ENCODE measurements at regions not wholly inside any gene's neighbourhood (a gene's known extent, or its start where the extent isn't known, plus 50 kb on each side); places are given as distances from the start of the nearest gene placed in this dataset.

GRCh38 chr5:142387024-142387682 is 62.3 kb upstream of the SPRY4 start:
- no peak overlapping the region for H3K4me3 ChIP-seq (ENCODE audit: low read depth, low read length)
- DNase-seq (ENCODE audit: low read depth): no peak
- TF ChIP-seq CTCF (IDR thresholded peaks at IDR 0.05; ENCODE audit: low read depth, low read length, missing control alignments): no peak

- no peak for TF ChIP-seq CTCF (IDR thresholded peaks at IDR 0.05; ENCODE audit: low read depth, low read length, missing control alignments)
- no peak for DNase-seq (ENCODE audit: low read depth)
- H3K4me3 ChIP-seq (ENCODE audit: low read depth, low read length): no peak overlapping the region
Measured at GRCh38 chr5:142386137-142387023, 61.6 kb upstream of the SPRY4 start.

- no peak for TF ChIP-seq CTCF (IDR thresholded peaks at IDR 0.05; ENCODE audit: low read depth, low read length, missing control alignments)
- DNase-seq (ENCODE audit: low read depth): no peak
Measured at GRCh38 chr5:142385194-142385593, 60.4 kb upstream of the SPRY4 start.

GRCh38 chr5:142384014-142384413 is 59.2 kb upstream of the SPRY4 start:
- no peak for DNase-seq (ENCODE audit: low read depth)
- TF ChIP-seq CTCF (IDR thresholded peaks at IDR 0.05; ENCODE audit: low read depth, low read length, missing control alignments): no peak
- no peak overlapping the region for H3K4me3 ChIP-seq (ENCODE audit: low read depth, low read length)

More at GRCh38 chr5:142385194-142385593, 60.4 kb upstream of the SPRY4 start:
- H3K4me3 ChIP-seq (ENCODE audit: low read depth, low read length): no peak overlapping the region

GRCh38 chr5:142382186-142382585 is 57.4 kb upstream of the SPRY4 start:
- DNase-seq (ENCODE audit: low read depth): no peak
- H3K4me3 ChIP-seq (ENCODE audit: low read depth, low read length): no peak overlapping the region
- TF ChIP-seq CTCF (IDR thresholded peaks at IDR 0.05; ENCODE audit: low read depth, low read length, missing control alignments): no peak

GRCh38 chr5:142378737-142379634 is 54.2 kb upstream of the SPRY4 start:
- no peak for TF ChIP-seq CTCF (IDR thresholded peaks at IDR 0.05; ENCODE audit: low read depth, low read length, missing control alignments)
- no peak for DNase-seq (ENCODE audit: low read depth)
- no peak overlapping the region for H3K4me3 ChIP-seq (ENCODE audit: low read depth, low read length)
